ENCODE measurements at regions not wholly inside any gene's neighbourhood (a gene's known extent, or its start where the extent isn't known, plus 50 kb on each side); places are given as distances from the start of the nearest gene placed in this dataset.

GRCh38 chr5:56286015-56286884, 53.1 kb upstream of the ANKRD55 start:
- H3T11ph ChIP-seq (ENCODE audit: low read length): no peak overlapping the region
- no peak for DNase-seq
- no peak overlapping the region for H3K27ac ChIP-seq (ENCODE audit: insufficient read length, low read depth, low read length)
- no peak overlapping the region for H2AK5ac ChIP-seq (ENCODE audit: insufficient read length, low read length)
- H3K23ac ChIP-seq (ENCODE audit: insufficient read length, low read depth, low read length): no peak overlapping the region
- H4K20me1 ChIP-seq (ENCODE audit: control insufficient read depth, insufficient read depth, insufficient read length): no peaks in the 10 kb centered on the region
- H3K4me2 ChIP-seq (ENCODE audit: insufficient read depth, insufficient read length, low read length): no peak overlapping the region
- no peaks in the 10 kb centered on the region for H3K27me3 ChIP-seq (ENCODE audit: insufficient read depth, low read length)
- H4K5ac ChIP-seq (ENCODE audit: insufficient read length, low read depth, low read length): no peak overlapping the region
- no peak overlapping the region for H2BK15ac ChIP-seq (ENCODE audit: low read depth, low read length)
- H3K27ac Mint-ChIP-seq: no peak overlapping the region
- no peak overlapping the region for H2AFZ ChIP-seq (ENCODE audit: low read length)
- H2BK5ac ChIP-seq (ENCODE audit: insufficient read length, low read length): no peak overlapping the region
- H3K14ac ChIP-seq (ENCODE audit: insufficient read depth, low read length): no peak overlapping the region
- peaks cover 3% of the 10 kb centered on the region; the same call in 1 of the 2 replicates for H3K4me1 ChIP-seq (ENCODE audit: insufficient read depth, low read length)
- no peak for TF ChIP-seq CTCF (conservative IDR thresholded peaks at IDR 0.05)
- no peak overlapping the region for H2BK120ac ChIP-seq (ENCODE audit: low read depth, low read length, poor library complexity, severe bottlenecking)
- H4K8ac ChIP-seq (replicated peaks; ENCODE audit: insufficient read length, low read depth, low read length): no peak overlapping the region
- H3K27me3 Mint-ChIP-seq (ENCODE audit: low read depth): no peaks in the 10 kb centered on the region
- H2BK12ac ChIP-seq (ENCODE audit: insufficient read length, low read depth, low read length): no peak overlapping the region
- no peak overlapping the region for H3K56ac ChIP-seq (ENCODE audit: insufficient read length, low read depth, low read length)
- H3K9me3 Mint-ChIP-seq: peaks cover 0 to 2% of the 10 kb centered on the region in 2 experiments; a peak in 1 of 5 replicates
- no CpG with 5 or more reads among the region's 2 CpGs for WGBS (ENCODE audit: extremely low coverage, insufficient read length, low lambda C conversion rate)
- no peaks in the 10 kb centered on the region for H3K79me1 ChIP-seq (ENCODE audit: insufficient read depth, low read depth, low read length, poor library complexity, severe bottlenecking)
- no peak overlapping the region for H3K18ac ChIP-seq (ENCODE audit: insufficient read length, low read depth, low read length)
- no peaks in the 10 kb centered on the region for H3K23me2 ChIP-seq (ENCODE audit: insufficient read length, low read depth, low read length, poor library complexity, severe bottlenecking)
- no peaks in the 10 kb centered on the region for H3K79me2 ChIP-seq (ENCODE audit: insufficient read depth, low read length)
- no peak overlapping the region for H3K9ac ChIP-seq (ENCODE audit: extremely low read depth, insufficient read length, low read length)
- H2BK20ac ChIP-seq (ENCODE audit: low read depth, low read length, poor library complexity, severe bottlenecking): no peak overlapping the region
- H3K4me1 Mint-ChIP-seq: peaks cover 9% of the 10 kb centered on the region in 2 experiments
- no peak overlapping the region for H3K4me3 Mint-ChIP-seq
- H3K4ac ChIP-seq (ENCODE audit: low read depth, low read length): no peak overlapping the region
- H3K36me3 Mint-ChIP-seq (ENCODE audit: insufficient read depth in 1 of 3, low read depth in 3 of 3): peaks cover 0 to 3% (median 0%) of the 10 kb centered on the region in 3 experiments; a peak in 1 of 7 replicates
- no peaks in the 10 kb centered on the region for H3K9me3 ChIP-seq (ENCODE audit: control insufficient read depth, low read depth, low read length)
- H4K91ac ChIP-seq (ENCODE audit: insufficient read length, low read depth, low read length): no peak overlapping the region

All from H9 (cell line).